ENCODE measurements at regions not wholly inside any gene's neighbourhood (a gene's known extent, or its start where the extent isn't known, plus 50 kb on each side); places are given as distances from the start of the nearest gene placed in this dataset.

DNA sequence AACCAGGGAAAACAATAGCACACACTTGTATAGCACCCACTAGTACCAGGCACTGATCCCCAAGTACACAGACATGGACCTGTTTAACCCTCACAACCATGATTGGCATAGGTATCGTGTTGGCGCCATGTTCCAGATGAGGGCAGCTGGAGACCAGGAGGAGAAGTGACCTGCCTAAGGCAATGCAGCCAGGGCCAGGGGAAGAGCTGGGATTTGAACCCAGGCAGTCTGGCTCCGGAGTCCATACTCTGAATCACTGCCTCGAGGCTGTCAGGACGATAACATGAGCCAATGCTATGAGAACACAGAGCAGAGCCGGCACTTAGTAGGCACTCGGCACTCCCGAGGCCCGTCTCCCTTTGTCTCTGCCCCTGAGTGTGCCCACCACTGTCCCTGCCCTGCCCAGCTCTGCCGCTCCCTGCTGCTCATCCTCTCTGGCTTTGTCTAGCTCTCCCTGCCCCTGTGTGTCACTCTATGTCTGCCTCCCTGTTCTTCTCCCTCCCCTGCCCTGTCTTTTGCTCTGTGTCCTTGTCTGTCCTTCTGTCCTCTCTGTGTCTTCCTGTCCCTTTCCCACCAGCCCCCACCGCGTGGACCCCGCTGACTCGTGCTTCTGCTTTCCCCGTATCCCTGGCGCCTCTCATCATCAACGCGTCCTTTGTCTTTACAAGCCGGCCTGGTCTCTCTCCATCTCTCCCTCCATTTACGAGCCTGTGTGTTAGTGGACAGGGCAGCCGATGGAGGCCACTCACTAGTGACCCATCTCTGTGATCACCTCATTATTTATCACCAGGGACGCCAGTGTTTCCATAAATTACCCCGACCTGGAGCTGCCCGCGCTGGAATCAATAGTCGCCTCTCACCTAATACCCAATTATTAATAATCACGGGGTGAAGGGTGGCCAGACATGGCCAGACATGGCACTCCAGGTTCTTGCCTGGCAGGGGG is 99.4 kb upstream of the MVB12B start:
- H3K4me3 Mint-ChIP-seq: no peak overlapping the region
- no peak for DNase-seq
- H3K27ac Mint-ChIP-seq: no peak overlapping the region
- peaks cover 3% of the 10 kb centered on the region for H3K4me1 Mint-ChIP-seq
- H3K36me3 Mint-ChIP-seq: no peaks in the 10 kb centered on the region
- H3K27me3 Mint-ChIP-seq: peaks cover 56% of the 10 kb centered on the region
- no peaks in the 10 kb centered on the region for H3K9me3 Mint-ChIP-seq

DNA sequence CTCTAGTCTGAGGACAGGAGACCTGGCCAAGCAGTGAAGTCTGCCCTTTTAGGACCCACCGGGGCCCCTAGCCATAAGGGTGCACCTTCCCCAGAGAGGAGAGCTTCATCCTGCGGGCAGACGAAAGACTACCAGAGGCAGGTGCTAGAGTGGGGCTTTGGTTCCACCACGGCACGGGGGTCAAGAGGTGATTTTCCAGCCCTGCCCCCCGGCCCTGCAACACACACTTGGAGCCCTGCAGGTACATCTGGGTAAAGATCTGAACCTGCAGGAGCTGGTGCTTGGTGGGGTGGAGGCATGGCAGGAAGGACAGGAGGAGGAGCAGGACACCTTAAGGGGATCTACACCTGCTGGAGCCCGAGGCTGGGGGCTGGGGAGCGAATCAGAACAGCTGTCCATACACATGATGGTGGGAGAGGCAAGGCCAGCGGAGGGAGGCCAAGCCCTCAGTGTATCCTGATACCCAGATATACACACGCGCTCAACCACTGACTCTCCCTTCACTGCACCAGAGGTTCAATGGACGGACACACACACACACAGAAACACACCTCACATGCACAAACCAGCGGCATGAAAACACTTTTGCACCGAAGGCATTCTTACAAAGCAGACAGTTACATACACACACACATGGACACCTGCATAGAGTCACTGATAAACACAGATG is 98.4 kb upstream of the MVB12B start:
- H3K27ac Mint-ChIP-seq: no peak overlapping the region
- H3K4me3 Mint-ChIP-seq: no peak overlapping the region
- peaks cover 3% of the 10 kb centered on the region for H3K4me1 Mint-ChIP-seq
- no peak for DNase-seq
- peaks cover 46% of the 10 kb centered on the region for H3K27me3 Mint-ChIP-seq
- no peaks in the 10 kb centered on the region for H3K9me3 Mint-ChIP-seq
- no peaks in the 10 kb centered on the region for H3K36me3 Mint-ChIP-seq

DNA sequence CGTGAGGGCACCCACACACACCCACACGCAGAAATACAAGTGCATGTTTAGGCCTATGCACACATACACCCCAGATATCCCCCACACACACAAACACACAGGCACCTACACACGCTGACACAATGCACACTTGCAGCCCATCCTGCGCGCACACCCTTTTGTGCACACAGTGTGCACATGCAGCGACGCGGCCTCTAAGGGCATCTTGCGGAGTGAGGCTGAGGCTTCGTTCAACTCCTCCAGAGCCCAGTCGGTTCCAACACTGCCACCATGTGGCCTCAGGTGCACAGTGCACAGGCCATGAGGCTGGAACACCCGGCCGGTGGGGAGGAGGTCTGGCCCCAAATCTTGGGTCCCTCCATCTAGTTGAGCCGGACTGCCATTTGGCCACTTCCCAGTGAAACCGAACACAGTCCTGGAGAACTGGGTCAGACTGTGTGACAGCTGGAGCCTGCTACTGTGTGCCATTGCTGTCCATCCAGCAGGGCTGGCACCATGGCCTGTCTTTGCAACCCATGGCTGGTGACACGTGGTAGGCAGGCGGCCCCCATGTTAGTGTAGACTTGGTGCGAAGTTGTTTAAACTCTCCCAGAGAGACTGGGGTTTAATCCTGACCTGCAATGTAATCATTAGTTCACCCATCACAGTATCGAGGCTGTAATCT is 97.7 kb upstream of the MVB12B start:
- Mint-ChIP-seq H3K27me3 (peaks cover 40% of the 10 kb centered on the region), H3K36me3 (no peaks in the 10 kb centered on the region), H3K9me3 (no peaks in the 10 kb centered on the region), H3K4me1 (peaks cover 3% of the 10 kb centered on the region), H3K27ac (no peak overlapping the region), H3K4me3 (no peak overlapping the region)
- peak; percentile 65 for DNase-seq

DNA sequence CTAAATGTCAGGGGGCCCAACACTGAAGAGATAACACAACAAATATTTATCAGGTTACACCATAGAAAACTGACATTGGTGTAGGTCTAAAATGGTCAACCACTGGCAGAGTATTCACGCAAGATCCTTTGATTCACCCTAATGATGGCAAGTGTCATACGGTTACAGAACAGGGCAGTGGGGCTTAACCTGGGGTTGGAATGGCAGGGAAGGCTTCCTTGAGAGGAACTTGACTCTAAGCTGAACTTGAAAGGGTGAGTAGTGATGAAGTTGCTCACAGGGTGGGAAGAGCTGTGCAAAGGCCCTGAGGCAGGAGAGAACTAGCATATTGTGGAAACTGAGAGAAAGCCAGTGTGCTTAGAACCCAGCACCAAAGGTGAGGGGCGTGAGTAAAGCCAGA is 97.1 kb upstream of the MVB12B start:
- no peak overlapping the region for H3K4me3 Mint-ChIP-seq
- H3K9me3 Mint-ChIP-seq: no peaks in the 10 kb centered on the region
- no peaks in the 10 kb centered on the region for H3K36me3 Mint-ChIP-seq
- peaks cover 3% of the 10 kb centered on the region for H3K4me1 Mint-ChIP-seq
- H3K27me3 Mint-ChIP-seq: peaks cover 34% of the 10 kb centered on the region
- H3K27ac Mint-ChIP-seq: no peak overlapping the region
- DNase-seq: no peak

DNA sequence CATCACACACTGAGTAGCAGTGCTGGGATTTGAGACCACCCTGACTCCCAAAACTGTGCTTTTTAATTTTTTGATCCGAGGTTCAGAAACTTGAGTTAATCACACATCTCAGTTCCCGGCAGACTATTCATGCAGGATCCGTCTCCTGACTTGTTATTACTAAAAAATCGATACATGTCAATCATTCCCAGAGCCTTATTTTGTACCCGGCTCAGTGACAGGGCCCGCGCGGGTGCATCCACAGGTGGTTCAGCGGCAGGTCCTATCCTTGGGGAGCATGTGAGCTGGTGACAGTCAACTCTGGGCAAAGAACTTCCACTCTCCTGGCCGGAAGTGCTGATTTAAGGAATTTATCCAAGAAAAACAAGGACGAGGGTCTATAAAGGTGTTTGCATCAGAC is 95.9 kb upstream of the MVB12B start:
- Mint-ChIP-seq H3K36me3 (no peaks in the 10 kb centered on the region), H3K4me1 (peaks cover 3% of the 10 kb centered on the region), H3K27me3 (peaks cover 23% of the 10 kb centered on the region), H3K9me3 (no peaks in the 10 kb centered on the region), H3K4me3 (no peak overlapping the region), H3K27ac (no peak overlapping the region)
- no peak for DNase-seq

DNA sequence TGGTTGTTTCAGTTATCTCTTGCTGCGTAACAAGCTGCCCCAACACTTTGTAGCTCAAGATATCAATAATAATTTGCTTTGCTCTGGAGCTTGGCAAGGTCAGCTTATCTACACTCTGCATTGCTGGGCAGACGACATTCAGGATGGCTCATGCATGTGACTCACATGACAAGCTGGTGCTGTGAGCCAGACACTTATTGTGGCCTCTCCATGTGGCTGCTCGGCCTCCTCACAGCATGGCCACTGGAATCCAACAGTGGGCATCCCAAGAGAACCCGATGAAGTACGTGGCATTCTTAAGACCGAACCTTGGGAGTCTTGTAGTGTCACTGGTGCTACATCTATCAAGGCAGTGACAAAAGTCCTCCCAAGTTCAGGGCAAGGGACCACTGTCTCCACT is 94.2 kb upstream of the MVB12B start:
- DNase-seq: no peak
- Mint-ChIP-seq H3K4me1 (peaks cover 3% of the 10 kb centered on the region), H3K27me3 (peaks cover 11% of the 10 kb centered on the region), H3K27ac (no peak overlapping the region), H3K36me3 (no peaks in the 10 kb centered on the region), H3K9me3 (no peaks in the 10 kb centered on the region), H3K4me3 (no peak overlapping the region)

DNA sequence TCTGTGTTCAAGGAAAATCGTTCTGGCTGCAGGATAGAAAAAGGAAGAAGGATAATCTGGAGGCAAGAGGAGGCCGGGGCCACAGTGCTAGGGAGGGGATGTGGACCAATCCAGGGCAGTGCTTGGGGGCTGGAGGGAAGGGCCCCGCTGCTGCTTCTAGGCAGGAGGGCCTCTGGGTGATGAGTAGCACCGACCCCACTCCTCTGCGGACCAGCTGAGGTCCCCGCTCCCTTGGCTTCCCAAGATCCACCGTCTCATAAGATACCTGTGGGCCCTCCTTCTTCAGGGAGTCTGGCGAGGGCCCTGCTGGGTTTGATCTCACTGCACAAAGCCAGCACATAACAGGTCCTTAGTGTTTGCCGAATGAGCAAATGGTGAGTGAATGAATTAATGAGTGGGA is 93.5 kb upstream of the MVB12B start:
- Mint-ChIP-seq H3K27ac (no peak overlapping the region), H3K27me3 (peaks cover 7% of the 10 kb centered on the region), H3K9me3 (no peaks in the 10 kb centered on the region), H3K4me1 (peaks cover 3% of the 10 kb centered on the region), H3K4me3 (no peak overlapping the region), H3K36me3 (no peaks in the 10 kb centered on the region)
- DNase-seq: no peak

DNA sequence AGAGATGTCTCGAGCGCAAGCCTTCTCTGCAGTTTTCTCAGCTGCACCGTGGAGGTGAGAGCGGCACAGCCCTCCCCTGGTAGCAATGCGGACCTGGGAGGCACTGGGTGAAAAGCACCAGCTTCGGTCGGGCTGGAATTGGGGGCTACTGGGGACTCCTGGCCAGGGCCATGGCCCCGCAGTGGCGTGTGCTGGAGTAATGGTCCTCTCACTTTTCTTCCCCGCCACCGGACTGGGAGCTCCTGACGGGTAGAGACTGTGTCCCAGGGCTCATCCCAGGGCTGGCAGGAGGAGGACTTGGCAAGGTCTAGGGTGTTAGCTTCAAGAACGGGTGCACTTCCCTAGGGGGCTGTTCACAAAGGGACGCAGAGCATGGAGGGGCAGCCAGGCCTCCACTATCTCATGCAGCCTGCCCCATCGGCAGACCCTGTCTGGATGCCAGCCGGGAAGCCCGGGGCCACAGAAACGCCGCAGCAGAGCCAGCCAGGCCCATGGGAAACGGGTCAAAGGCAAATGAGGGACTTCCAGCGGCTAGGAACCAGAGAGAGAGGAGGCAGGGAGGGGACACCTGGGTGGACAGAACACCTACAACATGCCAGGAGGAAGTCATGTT is 92.6 kb upstream of the MVB12B start:
- Mint-ChIP-seq H3K27me3 (peaks cover 4% of the 10 kb centered on the region), H3K27ac (no peak overlapping the region), H3K9me3 (no peaks in the 10 kb centered on the region), H3K4me3 (no peak overlapping the region), H3K4me1 (no peaks in the 10 kb centered on the region), H3K36me3 (no peaks in the 10 kb centered on the region)
- no peak for DNase-seq

DNA sequence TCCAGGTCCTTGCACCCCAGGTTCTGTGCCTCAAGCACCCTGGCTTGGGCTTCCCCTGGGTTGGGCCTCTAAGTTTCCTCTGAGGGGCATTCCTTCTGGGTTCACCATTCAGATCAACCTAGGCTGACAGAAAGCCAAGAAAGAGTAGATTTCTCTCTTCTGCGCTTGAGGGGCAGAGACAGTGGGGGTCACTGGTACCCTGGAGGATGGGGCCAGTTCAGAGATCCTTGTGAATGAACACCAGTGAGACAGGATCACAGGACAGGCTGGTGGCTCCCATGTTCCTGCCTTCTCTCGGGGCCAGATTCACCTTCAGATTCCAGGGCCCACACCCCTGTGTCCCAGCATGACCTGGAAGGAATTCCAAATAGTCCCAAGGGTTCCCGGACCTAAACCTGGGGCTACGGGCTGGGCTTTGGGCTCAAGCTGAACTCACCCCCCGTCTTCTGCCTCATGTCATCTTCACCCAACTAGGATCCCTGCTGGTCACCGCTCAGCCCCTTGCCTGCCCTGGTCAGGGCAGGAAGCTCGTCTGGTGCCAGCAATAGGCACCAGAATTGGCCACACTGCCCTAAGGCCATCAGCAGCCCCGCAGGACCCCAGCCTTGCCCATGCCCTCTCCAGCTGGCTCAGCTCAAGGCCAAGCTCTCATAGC is 91.8 kb upstream of the MVB12B start:
- no peak for DNase-seq
- Mint-ChIP-seq H3K36me3 (no peaks in the 10 kb centered on the region), H3K27me3 (no peaks in the 10 kb centered on the region), H3K4me3 (no peak overlapping the region), H3K4me1 (no peaks in the 10 kb centered on the region), H3K27ac (no peak overlapping the region), H3K9me3 (no peaks in the 10 kb centered on the region)

DNA sequence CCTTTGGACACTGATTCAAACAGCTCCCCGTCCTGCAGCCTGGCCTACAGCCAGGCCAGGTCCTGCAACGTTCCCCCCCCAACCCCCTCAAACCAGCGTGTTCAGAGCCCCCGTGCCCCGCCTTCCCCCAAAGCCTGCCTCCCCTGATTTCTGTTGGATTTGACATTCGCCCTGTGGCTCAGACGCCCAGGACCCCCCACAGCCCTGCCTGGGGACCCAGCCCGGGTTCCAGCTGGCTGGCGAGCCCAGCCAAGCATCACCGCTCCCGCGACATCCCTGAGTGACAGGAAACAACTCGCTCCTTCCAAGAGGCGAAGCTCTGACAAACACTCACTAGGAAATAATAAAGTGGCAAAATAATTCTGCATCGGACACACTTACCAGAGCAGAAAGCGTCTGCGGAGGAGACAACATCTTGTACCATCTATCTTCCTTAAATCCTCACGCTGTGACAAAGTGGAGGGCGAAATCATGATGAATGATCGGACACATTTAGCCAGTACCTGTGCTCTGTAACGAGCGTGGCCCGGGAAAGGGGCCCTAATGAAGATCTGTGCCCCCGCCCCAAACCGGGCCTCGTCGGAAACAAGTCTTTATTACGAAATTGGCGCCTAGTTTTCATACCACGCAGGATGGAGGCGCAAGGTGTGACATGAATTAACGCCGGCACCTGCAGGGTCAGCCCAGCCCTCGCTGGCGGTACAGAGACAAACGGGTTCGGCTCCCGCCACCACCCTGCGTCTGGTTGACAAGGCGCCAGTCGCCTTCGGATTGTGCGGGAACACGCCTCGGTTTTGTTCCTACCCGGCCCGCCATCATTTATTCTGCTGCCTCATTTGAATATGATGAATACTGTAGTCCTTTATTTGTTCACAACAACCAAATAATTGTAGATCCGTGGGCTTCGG is 91.0 kb upstream of the MVB12B start:
- H3K4me3 Mint-ChIP-seq: no peak overlapping the region
- no peaks in the 10 kb centered on the region for H3K27me3 Mint-ChIP-seq
- no peaks in the 10 kb centered on the region for H3K9me3 Mint-ChIP-seq
- DNase-seq: no peak
- no peaks in the 10 kb centered on the region for H3K36me3 Mint-ChIP-seq
- H3K4me1 Mint-ChIP-seq: no peaks in the 10 kb centered on the region
- H3K27ac Mint-ChIP-seq: no peak overlapping the region

DNA sequence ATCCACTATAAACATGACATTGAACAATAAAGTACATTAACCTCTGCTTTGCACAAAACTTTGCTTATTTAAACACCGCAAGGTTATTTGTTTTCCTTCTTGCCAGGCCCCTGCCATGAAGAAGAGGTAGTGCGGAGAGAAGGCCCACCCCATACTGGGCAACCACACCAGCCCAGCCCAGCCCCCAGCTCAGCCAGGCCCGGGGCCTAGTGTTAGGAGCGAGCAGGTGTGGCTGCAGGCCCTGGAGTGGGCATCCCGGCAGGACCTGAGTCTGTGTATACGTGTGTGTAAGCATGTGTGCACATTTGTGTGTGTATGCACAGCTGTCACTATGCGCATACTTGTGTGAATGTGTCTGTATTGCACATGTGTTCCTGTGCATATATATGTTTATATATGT is 90.4 kb upstream of the MVB12B start:
- Mint-ChIP-seq H3K27ac (no peak overlapping the region), H3K36me3 (no peaks in the 10 kb centered on the region), H3K4me1 (no peaks in the 10 kb centered on the region), H3K9me3 (no peaks in the 10 kb centered on the region), H3K27me3 (no peaks in the 10 kb centered on the region), H3K4me3 (no peak overlapping the region)
- DNase-seq: no peak

DNA sequence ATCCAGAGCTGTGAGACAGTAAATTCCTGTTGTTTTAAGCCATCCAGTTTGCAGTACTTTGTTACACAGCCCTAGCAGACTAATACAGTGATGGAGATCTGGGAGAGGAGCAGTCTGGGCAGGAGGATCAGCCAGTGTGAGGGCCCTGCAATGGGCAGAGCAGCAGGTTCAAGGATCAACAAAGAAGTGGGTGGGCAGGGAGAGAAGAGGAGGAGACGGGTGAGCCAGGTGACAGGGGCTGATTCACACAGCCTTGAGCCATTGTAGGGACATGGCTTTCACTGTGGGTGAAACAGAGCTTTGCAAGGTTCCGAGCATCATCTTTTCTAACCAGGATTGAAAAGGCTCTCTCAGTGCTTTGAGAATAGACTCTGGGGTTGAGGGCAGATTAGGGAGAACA is 88.2 kb upstream of the MVB12B start:
- Mint-ChIP-seq H3K4me3 (no peak overlapping the region), H3K36me3 (no peaks in the 10 kb centered on the region), H3K27me3 (no peaks in the 10 kb centered on the region), H3K4me1 (no peaks in the 10 kb centered on the region), H3K9me3 (peaks cover 1% of the 10 kb centered on the region), H3K27ac (no peak overlapping the region)
- no peak for DNase-seq

DNA sequence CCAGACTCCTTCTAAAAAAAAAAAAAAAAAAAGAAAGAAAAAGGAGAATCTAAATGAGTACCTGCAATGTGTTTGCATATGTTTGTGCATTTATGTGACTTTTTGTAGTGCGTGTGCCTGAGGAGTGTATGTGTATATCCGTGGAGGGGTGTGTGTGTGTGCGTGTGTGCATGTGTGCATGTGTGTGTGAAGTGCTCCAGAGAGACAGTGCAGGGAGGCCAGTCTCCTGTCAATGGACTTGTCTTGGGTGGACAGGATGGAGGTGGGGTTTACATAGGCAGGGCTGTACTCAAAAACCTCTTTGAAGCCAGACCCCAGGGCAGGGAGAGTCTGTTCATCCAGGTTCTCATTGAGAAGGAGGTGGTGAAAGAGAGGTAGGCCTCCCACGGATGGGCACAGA is 87.1 kb upstream of the MVB12B start:
- no peak overlapping the region for H3K27ac Mint-ChIP-seq
- H3K36me3 Mint-ChIP-seq: no peaks in the 10 kb centered on the region
- H3K9me3 Mint-ChIP-seq: peaks cover 5% of the 10 kb centered on the region
- H3K27me3 Mint-ChIP-seq: peaks cover under 1% of the 10 kb centered on the region
- no peak for DNase-seq
- H3K4me3 Mint-ChIP-seq: no peak overlapping the region
- H3K4me1 Mint-ChIP-seq: no peaks in the 10 kb centered on the region

DNA sequence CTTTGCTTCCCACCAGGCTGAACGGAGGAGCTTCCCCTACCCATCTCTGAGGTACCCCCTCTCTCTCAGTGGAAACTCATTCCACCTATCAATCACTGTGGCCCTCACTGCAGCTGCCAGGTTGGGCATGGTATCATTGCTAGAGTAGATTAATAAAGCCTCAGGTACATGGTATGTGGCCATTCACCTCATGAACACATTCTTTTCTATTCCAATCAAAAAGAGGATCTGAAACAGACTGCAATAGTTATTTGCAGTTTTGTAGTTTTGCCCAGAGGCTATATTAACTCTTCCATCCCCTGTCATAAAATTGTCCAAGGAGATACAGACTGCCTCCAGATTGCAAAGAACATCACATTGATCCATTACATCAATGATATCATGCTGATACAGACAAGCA is 85.8 kb upstream of the MVB12B start:
- Mint-ChIP-seq H3K27ac (no peak overlapping the region), H3K36me3 (peaks cover 3% of the 10 kb centered on the region), H3K27me3 (peaks cover 7% of the 10 kb centered on the region), H3K4me1 (no peaks in the 10 kb centered on the region), H3K4me3 (no peak overlapping the region), H3K9me3 (peaks cover 12% of the 10 kb centered on the region)
- no peak for DNase-seq

Measured in activated naive CD8-positive, alpha-beta T cell treated with anti-CD3 and anti-CD28 coated beads for 36 hours (primary cell).